DOHH2 (cell line): ENCODE measurements at regions not wholly inside any gene's neighbourhood (a gene's known extent, or its start where the extent isn't known, plus 50 kb on each side); places are given as distances from the start of the nearest gene placed in this dataset.

ENCODE experiments used
- CTCF ChIP-seq: fragments of 200-600 bp; sonication (generic); IDR thresholded peaks from one replicate; pipeline ENCODE4 v1.5.1; 2014; ENCODE audit warnings: antibody characterized with exemption, mild to moderate bottlenecking, low read depth, low read length; ENCODE audit not compliant: poor library complexity, severe bottlenecking
- EZH2phosphoT487 ChIP-seq: fragments of 200-600 bp; sonication (generic); IDR thresholded peaks from 2 replicates; pipeline ENCODE4 v1.6.1; 2017; ENCODE audit warnings: borderline replicate concordance, mild to moderate bottlenecking, antibody characterized with exemption, low read length, moderate library complexity, mixed read lengths

GRCh38 chr6:156110249-156110648, 654.6 kb upstream of the NOX3 start:
- TF ChIP-seq CTCF: no peak
- no peak for TF ChIP-seq EZH2phosphoT487
